ENCODE measurements at regions not wholly inside any gene's neighbourhood (a gene's known extent, or its start where the extent isn't known, plus 50 kb on each side); places are given as distances from the start of the nearest gene placed in this dataset.
A peak's percentile ranks its signal among the peaks of the same experiment; 100 is the strongest.

DNA sequence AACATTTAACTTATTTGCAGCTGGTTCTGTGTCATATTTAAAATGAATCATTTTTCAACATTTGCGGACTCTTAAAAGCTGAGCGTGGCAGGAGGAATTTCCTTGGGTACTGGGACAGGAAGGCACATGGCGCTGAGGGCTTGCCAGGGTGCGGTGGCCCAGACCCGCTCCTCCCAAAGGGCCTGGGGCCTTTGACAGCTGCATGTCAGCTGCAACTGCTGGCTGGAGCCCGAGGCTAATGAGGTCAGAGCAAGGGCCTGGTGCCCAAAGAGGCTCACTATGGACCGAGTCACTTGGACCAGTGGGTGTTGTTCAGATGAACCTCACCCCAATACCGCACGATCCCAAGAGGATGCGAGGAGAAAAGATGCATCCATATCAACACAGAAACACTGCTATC is 326.9 kb downstream of the CTTN start:
- H3K27me3 ChIP-seq (ENCODE audit: control insufficient read depth, insufficient read depth, low read length), result peaks cover 4% of the 10 kb centered on the region
- H3K4me3 ChIP-seq (ENCODE audit: low read length), result no peak overlapping the region
- peak overlapping the region; percentile 29 for H3K27ac ChIP-seq (ENCODE audit: low read length)
- H3K36me3 ChIP-seq (ENCODE audit: control insufficient read depth, insufficient read depth, low read length), result no peaks in the 10 kb centered on the region
- peaks cover 12% of the 10 kb centered on the region for H3K4me1 ChIP-seq (ENCODE audit: control insufficient read depth, insufficient read depth, low read length)
- peak; percentile 33 for DNase-seq
- no peaks in the 10 kb centered on the region for H3K9me3 ChIP-seq (replicated peaks; ENCODE audit: control insufficient read depth, low read depth, low read length)
- WGBS (ENCODE audit: insufficient coverage), result 80% methylated on average over 9 of the region's 10 CpGs

DNA sequence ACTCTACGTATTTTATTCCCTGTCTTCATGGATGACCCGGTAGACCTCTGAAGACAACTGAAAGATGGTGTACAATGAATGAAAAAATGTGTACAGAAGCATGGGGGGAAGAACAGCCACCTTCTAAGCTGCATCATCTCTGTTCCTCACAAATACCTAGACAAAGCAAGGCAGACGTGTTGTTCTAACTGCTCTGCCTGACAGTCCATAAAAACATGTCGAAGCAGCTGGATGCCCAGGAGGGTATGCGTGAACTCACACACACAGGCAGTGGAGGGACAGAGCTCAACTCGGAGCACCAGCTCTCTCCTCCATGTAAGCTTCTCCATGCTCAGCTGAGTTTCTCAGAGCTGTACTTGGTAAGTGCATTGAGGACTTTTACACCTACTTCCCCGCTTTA is 327.4 kb downstream of the CTTN start:
- 53% methylated on average over 4 of the region's 7 CpGs for WGBS (ENCODE audit: insufficient coverage)
- Histone ChIP-seq H3K4me1 (ENCODE audit: control insufficient read depth, insufficient read depth, low read length) (peaks cover 12% of the 10 kb centered on the region), H3K27ac (ENCODE audit: low read length) (peak overlapping the region; percentile 29), H3K4me3 (ENCODE audit: low read length) (no peak overlapping the region), H3K36me3 (ENCODE audit: control insufficient read depth, insufficient read depth, low read length) (no peaks in the 10 kb centered on the region), H3K9me3 (replicated peaks; ENCODE audit: control insufficient read depth, low read depth, low read length) (no peaks in the 10 kb centered on the region), H3K27me3 (ENCODE audit: control insufficient read depth, insufficient read depth, low read length) (peaks cover 4% of the 10 kb centered on the region)
- no peak for DNase-seq

DNA sequence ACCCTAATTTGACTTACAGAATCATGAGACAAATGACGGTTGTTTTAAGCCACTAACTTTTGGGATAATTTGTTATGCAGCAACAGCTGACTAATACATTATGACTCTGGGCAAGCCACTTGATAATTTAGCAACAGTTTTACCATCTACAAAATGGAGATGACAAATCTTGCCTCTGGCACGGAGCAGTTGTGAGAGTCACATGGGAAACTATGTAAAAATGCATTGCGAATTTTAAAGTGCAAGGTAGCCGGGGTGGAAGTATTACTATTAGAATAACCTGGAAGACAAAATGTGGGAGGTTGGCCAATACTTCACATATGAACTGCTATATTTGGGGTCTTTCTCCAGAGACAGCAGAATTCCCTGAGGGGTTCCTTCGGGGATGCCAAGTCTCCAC is 328.7 kb downstream of the CTTN start:
- H3K27me3 ChIP-seq (ENCODE audit: control insufficient read depth, insufficient read depth, low read length), result peaks cover 3% of the 10 kb centered on the region
- no peak overlapping the region for H3K4me3 ChIP-seq (ENCODE audit: low read length)
- H3K9me3 ChIP-seq (replicated peaks; ENCODE audit: control insufficient read depth, low read depth, low read length), result no peaks in the 10 kb centered on the region
- H3K4me1 ChIP-seq (ENCODE audit: control insufficient read depth, insufficient read depth, low read length), result peaks cover 12% of the 10 kb centered on the region
- H3K27ac ChIP-seq (ENCODE audit: low read length), result no peak overlapping the region
- H3K36me3 ChIP-seq (ENCODE audit: control insufficient read depth, insufficient read depth, low read length), result no peaks in the 10 kb centered on the region
- DNase-seq, result no peak
- 100% methylated on average over 1 of the region's 5 CpGs for WGBS (ENCODE audit: insufficient coverage)

DNA sequence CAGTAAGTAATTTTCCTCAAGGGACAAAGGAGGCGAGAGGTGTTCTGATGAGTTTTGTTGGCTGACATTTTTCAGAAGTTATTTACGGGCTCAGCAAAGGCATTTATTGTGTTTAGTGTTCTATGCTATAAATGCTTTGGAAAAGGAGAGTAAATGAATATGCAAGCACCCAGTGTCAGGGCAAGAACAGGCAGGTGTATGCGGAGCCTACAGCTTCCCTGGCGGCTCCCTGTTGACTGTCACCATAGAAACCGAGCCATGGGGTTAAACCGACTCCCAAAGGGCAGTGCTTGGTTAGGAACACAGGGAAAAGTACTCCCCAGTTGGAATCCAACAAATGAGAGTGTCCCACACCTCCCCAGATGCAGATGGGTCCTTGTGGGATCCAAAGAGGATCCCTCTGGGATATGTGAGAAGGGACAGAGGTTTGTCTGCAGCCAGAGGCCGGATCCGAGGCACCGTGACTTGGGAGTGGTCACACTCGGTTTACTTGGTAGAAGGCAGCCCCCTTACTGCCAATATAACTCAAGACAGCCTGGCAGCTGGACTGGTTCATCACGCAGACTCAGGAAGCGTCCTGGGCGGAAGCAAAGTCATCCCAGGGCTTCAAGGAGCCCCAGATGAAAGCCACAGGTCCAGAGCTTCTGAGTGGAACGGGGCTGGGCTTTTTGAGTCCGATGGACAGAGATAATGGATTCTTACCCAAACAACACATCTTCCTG is 329.7 kb downstream of the CTTN start:
- H3K27me3 ChIP-seq (ENCODE audit: control insufficient read depth, insufficient read depth, low read length), result peaks cover 2% of the 10 kb centered on the region
- no peak overlapping the region for H3K27ac ChIP-seq (ENCODE audit: low read length)
- DNase-seq, result no peak
- no peak overlapping the region for H3K4me3 ChIP-seq (ENCODE audit: low read length)
- H3K36me3 ChIP-seq (ENCODE audit: control insufficient read depth, insufficient read depth, low read length), result no peaks in the 10 kb centered on the region
- H3K9me3 ChIP-seq (replicated peaks; ENCODE audit: control insufficient read depth, low read depth, low read length), result no peaks in the 10 kb centered on the region
- peaks cover 16% of the 10 kb centered on the region for H3K4me1 ChIP-seq (ENCODE audit: control insufficient read depth, insufficient read depth, low read length)
- 64% methylated on average over 8 of the region's 15 CpGs for WGBS (ENCODE audit: insufficient coverage)

DNA sequence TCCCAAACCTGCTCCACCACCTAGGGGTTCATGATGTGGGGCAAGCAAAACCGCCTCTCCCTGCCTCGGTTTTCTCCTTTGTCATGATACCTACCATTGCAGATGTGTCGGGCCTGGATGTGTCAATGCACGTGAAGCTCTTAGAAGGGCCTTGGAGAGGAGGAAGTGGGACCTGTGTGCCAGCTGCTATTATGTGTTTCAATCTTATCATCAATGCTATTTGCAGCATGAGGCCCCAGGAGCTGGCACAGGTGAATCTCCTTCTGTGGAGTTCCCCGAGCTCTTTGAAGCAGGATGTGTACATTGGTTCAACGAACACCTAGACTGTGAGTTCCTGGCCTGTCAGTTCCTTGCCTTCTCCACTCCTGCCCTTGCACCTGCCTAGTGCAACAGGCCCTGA is 331.6 kb downstream of the CTTN start:
- H3K4me1 ChIP-seq (ENCODE audit: control insufficient read depth, insufficient read depth, low read length), result peaks cover 16% of the 10 kb centered on the region
- no peak overlapping the region for H3K4me3 ChIP-seq (ENCODE audit: low read length)
- no peaks in the 10 kb centered on the region for H3K36me3 ChIP-seq (ENCODE audit: control insufficient read depth, insufficient read depth, low read length)
- H3K9me3 ChIP-seq (replicated peaks; ENCODE audit: control insufficient read depth, low read depth, low read length), result no peaks in the 10 kb centered on the region
- WGBS (ENCODE audit: insufficient coverage), result 75% methylated on average over 3 of the region's 6 CpGs
- peaks cover 2% of the 10 kb centered on the region for H3K27me3 ChIP-seq (ENCODE audit: control insufficient read depth, insufficient read depth, low read length)
- H3K27ac ChIP-seq (ENCODE audit: low read length), result no peak overlapping the region
- no peak for DNase-seq

DNA sequence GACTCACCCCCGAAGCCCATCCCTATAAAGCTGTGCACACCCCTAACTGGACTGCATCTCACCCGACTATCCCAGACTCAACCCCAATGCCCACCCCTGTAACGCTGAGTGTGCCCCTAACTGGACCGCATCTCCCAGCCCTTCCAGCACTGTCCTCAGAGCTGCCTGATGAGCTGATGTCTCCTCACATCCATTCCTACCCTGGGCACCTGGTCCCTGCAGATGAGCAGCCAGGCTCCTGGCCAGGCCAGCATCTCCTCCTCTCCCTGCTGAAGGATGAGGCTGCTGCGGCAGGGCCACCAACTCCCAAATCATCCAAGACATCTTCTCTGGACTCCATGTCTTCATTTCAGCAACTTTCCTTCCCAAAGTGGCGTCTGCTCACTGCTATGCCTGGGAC is 332.1 kb downstream of the CTTN start:
- WGBS (ENCODE audit: insufficient coverage), result 96% methylated on average over 5 of the region's 6 CpGs
- no peaks in the 10 kb centered on the region for H3K36me3 ChIP-seq (ENCODE audit: control insufficient read depth, insufficient read depth, low read length)
- H3K27me3 ChIP-seq (ENCODE audit: control insufficient read depth, insufficient read depth, low read length), result peaks cover 2% of the 10 kb centered on the region
- DNase-seq, result no peak
- H3K9me3 ChIP-seq (replicated peaks; ENCODE audit: control insufficient read depth, low read depth, low read length), result no peaks in the 10 kb centered on the region
- H3K27ac ChIP-seq (ENCODE audit: low read length), result no peak overlapping the region
- peaks cover 13% of the 10 kb centered on the region for H3K4me1 ChIP-seq (ENCODE audit: control insufficient read depth, insufficient read depth, low read length)
- no peak overlapping the region for H3K4me3 ChIP-seq (ENCODE audit: low read length)

DNA sequence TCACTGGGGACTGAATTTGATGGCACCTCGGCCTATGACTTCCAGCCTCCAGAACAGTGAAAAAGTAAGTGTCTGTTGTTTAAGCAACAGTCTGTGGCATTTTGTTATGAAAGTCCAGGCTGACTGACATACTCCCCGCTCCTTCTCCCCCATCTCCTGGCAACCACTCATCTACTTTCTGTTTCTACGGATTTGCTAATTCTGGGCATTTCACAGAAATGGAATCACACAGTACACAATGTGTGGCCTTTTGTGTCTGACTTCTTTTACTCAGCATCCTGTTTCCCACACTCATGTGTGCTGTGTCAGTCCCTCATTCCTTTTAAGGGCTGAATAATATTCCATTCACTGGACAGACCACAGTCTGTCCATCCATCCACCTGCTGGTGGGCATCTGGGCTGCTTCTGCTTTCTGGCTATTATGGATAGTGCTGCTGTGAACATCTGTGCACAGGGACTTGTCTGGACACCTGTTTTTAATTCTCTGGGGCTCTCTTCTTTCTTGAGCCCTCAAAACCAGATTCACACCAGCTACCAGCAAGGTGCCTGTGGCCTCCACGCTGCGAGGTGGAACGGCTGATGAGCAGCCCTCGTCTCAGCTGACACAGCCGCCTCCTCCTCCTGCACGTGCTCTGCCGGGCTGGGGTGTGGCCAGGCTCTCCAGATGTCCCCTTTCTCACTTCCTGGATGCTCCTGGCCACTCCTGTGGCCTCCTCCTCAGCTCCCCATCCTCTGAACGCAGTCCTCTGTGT is 333.1 kb downstream of the CTTN start:
- WGBS (ENCODE audit: insufficient coverage), result 53% methylated on average over 9 of the region's 11 CpGs

DNA sequence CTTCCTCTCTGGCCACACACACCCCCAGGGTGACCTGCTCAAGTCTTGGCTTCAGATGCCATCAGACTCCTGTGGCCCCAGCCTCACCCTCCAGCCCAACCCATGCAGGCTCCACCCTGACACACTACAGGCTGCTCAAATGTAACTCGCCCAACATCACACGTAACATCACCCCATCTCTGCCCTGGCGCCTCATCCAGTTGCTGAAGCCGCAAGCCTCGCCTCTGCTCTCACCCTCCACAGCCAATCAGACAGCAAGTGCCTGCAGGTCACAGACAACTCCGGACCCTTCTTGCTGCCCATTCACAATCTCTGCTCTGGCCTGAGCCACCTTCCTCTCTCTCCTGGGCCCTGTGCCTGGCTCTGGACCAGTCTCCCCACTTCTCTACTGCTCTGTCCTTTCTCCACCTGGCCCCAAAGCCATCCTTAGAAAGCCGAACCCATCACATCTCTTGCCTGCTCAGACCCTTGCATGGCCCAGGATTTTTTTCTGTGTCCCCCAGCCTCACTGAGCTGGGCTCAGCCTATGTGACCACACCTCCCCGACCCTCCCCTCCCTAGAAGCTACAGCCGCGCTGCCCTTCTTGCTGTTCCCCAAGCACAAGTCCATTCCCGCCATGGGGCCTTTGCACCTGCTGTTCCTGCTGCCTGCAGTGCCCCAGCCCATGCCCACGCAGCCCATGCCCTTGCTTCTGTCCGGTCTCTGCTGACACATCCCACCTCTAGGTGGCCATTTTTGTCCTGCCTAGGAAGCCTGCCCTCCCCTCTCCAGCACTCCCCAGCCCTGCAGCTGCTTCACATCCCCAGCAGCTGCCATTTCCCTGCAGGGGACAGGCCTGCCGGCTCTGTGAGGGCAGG is 333.9 kb downstream of the CTTN start:
- Histone ChIP-seq H3K27me3 (ENCODE audit: control insufficient read depth, insufficient read depth, low read length) (peaks cover 2% of the 10 kb centered on the region), H3K9me3 (replicated peaks; ENCODE audit: control insufficient read depth, low read depth, low read length) (no peaks in the 10 kb centered on the region), H3K4me1 (ENCODE audit: control insufficient read depth, insufficient read depth, low read length) (peaks cover 4% of the 10 kb centered on the region), H3K36me3 (ENCODE audit: control insufficient read depth, insufficient read depth, low read length) (no peaks in the 10 kb centered on the region), H3K4me3 (ENCODE audit: low read length) (no peak overlapping the region), H3K27ac (ENCODE audit: low read length) (no peak overlapping the region)
- 74% methylated on average over 14 of the region's 14 CpGs for WGBS (ENCODE audit: insufficient coverage)
- no peak for DNase-seq

More for the DNA sequence above, 333.1 kb downstream of the CTTN start:
- no peak overlapping the region for H3K27ac ChIP-seq (ENCODE audit: low read length)
- H3K36me3 ChIP-seq (ENCODE audit: control insufficient read depth, insufficient read depth, low read length), result no peaks in the 10 kb centered on the region
- DNase-seq, result no peak
- no peaks in the 10 kb centered on the region for H3K9me3 ChIP-seq (replicated peaks; ENCODE audit: control insufficient read depth, low read depth, low read length)
- H3K27me3 ChIP-seq (ENCODE audit: control insufficient read depth, insufficient read depth, low read length), result peaks cover 2% of the 10 kb centered on the region
- H3K4me3 ChIP-seq (ENCODE audit: low read length), result no peak overlapping the region
- peaks cover 4% of the 10 kb centered on the region for H3K4me1 ChIP-seq (ENCODE audit: control insufficient read depth, insufficient read depth, low read length)

DNA sequence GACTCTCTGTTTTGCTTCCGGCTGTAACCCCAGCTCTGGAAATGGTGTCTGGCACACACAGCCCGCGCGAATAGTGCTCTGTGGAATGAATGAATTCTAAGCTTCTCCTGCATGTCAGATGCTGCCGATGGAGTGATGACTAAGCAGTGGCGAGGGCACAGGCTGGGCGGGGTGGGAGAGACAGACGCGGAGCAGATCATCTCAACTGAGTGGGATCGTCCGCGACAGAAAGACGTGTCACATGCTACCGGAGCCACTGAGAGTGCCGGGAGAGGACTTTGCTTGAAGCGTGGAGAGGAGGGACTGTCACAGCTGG is 334.5 kb downstream of the CTTN start:
- Histone ChIP-seq H3K4me1 (ENCODE audit: control insufficient read depth, insufficient read depth, low read length) (peaks cover 4% of the 10 kb centered on the region), H3K36me3 (ENCODE audit: control insufficient read depth, insufficient read depth, low read length) (no peaks in the 10 kb centered on the region), H3K27me3 (ENCODE audit: control insufficient read depth, insufficient read depth, low read length) (peaks cover 2% of the 10 kb centered on the region), H3K4me3 (ENCODE audit: low read length) (no peak overlapping the region), H3K27ac (ENCODE audit: low read length) (no peak overlapping the region), H3K9me3 (replicated peaks; ENCODE audit: control insufficient read depth, low read depth, low read length) (no peaks in the 10 kb centered on the region)
- WGBS (ENCODE audit: insufficient coverage), result 78% methylated on average over 16 of the region's 16 CpGs
- DNase-seq, result no peak
